GM18505 (cell line): ENCODE measurements at regions not wholly inside any gene's neighbourhood (a gene's known extent, or its start where the extent isn't known, plus 50 kb on each side); places are given as distances from the start of the nearest gene placed in this dataset.

Experiments
- ATAC-seq: cut with Tn5 transposase; IDR thresholded peaks from one replicate; pipeline ENCODE4 v1.9.1; 2021; ENCODE audit not compliant: unreplicated experiment
- POLR2A ChIP-seq: IDR thresholded peaks from 4 replicates; pipeline ENCODE4 v1.6.1; 2011; ENCODE audit warnings: borderline replicate concordance; ENCODE audit not compliant: insufficient read depth, insufficient read length; ENCODE audit errors: extremely low read depth

DNA sequence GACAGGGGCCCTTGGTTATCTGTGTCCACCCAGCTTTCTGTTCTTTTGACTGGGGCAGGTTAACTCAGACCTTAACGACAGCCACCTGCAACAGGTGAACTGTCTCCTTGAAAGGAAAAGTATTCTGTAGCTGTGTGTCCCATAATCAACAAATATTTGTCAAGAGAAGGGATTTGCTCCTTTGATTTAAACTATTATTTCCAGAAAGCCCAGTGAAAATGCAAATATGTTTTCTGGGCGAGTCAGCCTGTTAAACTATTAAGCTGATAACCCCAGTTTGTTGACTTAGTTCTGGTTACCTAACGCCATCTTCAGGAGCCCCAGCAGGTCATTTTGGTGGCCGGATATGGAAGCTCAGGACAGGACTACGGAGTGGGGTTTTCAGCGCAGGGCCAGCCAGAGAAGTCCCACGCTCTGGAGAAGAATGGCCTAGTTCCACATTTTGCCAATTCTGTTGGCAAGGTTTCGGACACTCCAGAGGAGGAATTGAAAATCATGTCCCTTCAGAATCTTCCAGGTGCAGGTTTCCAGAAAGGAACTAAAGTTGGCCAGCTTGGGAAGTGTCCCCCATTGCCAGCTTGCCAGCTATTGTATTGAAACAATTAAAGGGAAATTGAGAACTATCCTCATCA is 54.5 kb downstream of the ADRA2A start:
- no peak for ATAC-seq
- no peak for TF ChIP-seq POLR2A

DNA sequence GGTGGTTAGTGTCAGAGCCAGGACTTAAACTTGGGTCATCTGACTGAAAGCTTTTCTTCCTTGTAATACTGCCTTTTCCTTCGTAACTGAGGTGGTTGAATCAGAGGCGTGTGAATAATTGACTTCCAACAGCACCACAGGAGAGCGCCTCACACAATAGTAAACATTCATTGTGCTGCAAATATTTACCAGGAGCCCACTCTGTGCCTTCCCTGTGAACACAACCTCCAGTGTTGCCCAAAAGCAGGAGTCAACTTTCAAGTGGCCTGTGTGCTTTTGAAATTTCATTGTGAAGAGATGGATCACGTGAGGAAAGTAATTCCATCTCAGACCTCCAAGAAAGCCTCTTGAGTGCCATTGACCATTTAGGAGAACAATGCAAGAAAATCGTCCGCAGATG is 60.2 kb downstream of the ADRA2A start:
- no peak for TF ChIP-seq POLR2A
- no peak for ATAC-seq

DNA sequence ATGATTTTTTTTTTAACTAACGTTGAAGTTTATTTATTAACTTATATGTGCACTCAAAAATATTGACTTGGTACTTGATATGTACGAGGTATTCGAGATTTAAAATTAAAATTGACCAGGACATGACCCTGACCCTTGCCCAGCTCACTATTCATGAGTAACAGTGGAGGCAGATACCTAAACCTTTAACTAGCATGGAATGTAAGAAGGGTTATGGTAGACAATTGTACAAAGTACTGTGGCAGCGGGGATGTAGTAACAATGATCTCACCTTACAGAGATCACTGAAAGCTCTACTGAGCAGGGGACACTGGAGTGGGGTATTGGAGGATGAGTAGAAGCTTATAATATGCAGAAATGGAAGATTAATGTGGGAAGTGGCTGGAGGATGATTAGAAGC is 60.8 kb downstream of the ADRA2A start:
- no peak for TF ChIP-seq POLR2A
- no peak for ATAC-seq

DNA sequence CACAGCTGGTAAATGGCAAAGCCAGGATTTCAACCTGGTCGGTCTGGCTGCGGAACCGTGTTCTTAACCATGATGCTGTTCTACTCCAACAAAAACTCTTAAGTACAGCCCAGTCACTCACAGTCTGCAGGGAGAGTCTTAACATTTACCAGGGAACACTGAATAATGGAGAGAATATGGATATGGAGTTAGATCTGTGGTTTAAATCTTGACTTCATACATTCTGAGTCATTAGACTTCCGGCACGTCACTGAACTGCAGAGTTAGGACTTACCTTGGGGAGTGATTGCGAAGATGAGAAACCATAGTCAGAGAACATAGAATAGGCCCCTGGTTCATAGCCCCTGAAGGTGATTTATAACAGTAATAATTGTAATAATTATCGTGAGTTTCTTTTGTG is 61.7 kb downstream of the ADRA2A start:
- TF ChIP-seq POLR2A, result no peak
- no peak for ATAC-seq

GRCh38 chr10:111139567-111139966 is 62.7 kb downstream of the ADRA2A start:
- ATAC-seq, result no peak
- no peak for TF ChIP-seq POLR2A

DNA sequence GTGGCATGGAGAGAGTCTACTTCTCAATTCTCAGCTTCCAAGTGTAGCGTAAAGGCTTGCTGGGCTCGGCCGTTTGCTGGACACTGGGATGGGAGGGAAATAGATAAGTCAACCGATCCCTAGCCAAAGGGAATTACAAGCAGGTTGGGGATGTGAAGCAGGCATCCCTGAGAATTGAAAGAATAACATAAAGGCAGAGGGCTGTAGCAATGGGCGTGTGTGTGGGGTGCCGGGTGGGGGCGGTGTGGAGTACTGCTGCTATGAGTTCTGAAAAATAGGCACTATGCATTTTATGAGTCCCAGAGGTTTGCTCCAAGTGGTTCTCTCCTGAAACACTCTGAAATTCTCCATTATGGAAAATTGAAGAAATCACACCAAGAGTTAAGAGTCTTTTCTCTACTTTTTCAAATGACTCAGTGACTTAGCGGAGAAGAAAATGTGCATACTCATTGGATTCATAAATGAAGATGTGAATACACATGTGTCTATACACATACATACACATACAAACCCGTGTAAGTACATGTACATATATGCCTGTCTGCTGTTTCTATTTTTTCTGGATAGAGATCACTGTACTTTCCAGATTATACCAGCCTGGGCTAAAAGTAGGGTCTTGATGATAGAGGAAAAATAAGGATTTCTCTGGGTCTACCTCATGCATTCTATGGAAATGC is 65.4 kb downstream of the ADRA2A start:
- ATAC-seq, result no peak
- no peak for TF ChIP-seq POLR2A

DNA sequence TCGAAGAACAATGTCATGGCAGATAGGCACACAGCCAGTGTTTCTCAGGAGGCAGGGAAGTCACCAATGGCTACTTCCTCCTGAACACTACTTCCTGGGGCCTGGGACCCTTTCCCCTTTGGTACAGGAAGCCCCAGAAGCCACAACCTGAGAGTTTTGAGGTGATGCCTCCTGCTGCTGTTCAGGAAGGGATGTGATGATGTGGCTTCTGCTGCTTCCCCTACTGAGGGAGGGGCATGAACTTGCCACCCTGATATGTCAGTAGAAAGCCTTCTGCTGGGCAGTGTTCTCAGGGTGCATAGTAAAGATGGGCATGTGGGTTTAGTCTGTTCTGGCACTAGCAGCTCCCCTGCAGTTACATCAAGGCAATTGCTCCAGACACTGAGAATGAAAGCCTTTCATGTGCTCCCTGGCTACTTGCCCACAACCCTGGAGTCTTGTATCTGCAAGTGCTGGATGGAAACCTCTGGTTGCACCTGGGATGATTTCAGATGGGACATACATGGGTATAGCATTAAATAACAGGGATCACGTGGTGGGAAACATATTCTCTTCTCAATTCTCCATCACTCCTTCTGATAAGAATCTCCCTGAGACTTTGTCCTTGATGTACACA is 69.3 kb downstream of the ADRA2A start:
- ATAC-seq, result no peak
- TF ChIP-seq POLR2A, result no peak

GRCh38 chr10:111148025-111148424 is 71.2 kb downstream of the ADRA2A start:
- ATAC-seq, result no peak

DNA sequence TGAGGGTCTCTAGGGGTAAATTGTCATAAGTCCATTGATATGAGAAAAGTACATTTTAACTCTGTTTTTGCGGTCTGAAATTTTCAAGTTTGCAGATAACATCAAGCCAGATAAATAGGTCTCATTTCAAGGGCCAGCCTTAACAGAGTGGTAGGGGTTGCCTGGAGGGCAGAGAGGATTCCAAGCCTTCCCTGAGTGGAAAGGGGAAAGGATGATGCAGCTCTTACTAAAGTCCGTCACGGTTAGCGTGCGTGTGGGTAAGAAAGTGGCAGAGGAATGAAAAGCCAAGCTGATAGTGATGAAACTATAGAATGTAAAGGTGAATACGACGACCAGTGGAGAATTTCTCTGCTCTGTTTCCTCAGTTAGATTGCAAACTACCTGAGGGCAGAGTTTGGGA is 71.6 kb downstream of the ADRA2A start:
- TF ChIP-seq POLR2A, result no peak
- ATAC-seq, result no peak

More at GRCh38 chr10:111148025-111148424, 71.2 kb downstream of the ADRA2A start:
- TF ChIP-seq POLR2A, result no peak

- no peak for ATAC-seq
These were observed 73.9 kb downstream of the ADRA2A start for GRCh38 chr10:111150691-111151090.

DNA sequence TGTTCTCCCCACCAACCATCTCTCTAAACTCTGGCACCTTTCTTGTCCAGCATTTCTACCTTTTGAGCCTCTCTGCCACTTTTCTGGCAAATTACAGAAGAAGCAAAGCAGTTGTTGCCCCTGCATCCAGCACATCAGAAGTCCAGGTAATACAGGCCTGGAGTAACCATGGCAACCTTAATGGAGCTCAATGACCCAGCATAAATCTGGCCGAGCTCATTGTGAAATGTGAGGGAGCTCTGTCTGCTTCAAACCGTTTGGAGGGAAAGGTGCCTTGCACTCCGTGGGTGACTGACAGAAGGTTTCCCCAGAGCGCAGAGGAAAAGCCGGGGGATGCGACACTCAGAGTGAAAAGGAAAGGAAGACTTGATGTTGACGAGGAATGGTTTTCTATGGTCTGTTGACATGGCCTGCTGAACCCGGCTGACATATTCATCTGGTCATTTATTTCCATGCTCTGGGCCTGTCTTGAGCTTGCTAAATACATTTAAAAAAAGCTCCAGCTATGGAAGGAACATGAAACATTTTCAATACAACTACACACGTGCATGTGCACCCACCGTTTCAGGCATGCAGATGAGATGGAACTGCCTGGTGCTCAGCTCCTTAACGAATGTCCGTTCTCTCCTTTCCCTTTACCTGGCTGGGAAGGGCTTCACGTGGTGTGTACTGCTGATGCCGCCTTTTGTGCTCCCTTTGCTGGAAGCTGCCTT is 74.9 kb downstream of the ADRA2A start:
- no peak for ATAC-seq
- TF ChIP-seq POLR2A, result no peak

More at GRCh38 chr10:111150691-111151090, 73.9 kb downstream of the ADRA2A start:
- TF ChIP-seq POLR2A, result no peak

GRCh38 chr10:111156754-111157153 is 79.9 kb downstream of the ADRA2A start:
- no peak for ATAC-seq
- no peak for TF ChIP-seq POLR2A

- TF ChIP-seq POLR2A, result no peak
- ATAC-seq, result no peak
These were observed 81.8 kb downstream of the ADRA2A start for GRCh38 chr10:111158595-111158994.
